Right lobe of liver (tissue), 6 donors: ENCODE measurements at regions not wholly inside any gene's neighbourhood (a gene's known extent, or its start where the extent isn't known, plus 50 kb on each side); places are given as distances from the start of the nearest gene placed in this dataset.
"Not testable (repeated sequence)": the region's sequence is repeated elsewhere in the genome, so short reads cannot be mapped to it uniquely, and the experiment has no call there.

Experiments used
- ATAC-seq, 4 donors: fragments of 200-7000 bp; cut with Tn5 transposase; one replicate each; pipeline ENCODE4 v1.9.1; 2020; ENCODE audit warnings: mild to moderate bottlenecking in 4 of 4, moderate library complexity in 4 of 4
- DNase-seq, 3 donors: peaks; one replicate each; pipeline ENCODE4 v3.0.0-alpha.2; 2020
- H3K27ac ChIP-seq, 3 donors: fragments of 200-600 bp; one replicate each; pipeline ENCODE4 v1.8.0; 2022
- H3K27me3 ChIP-seq, 2 donors: fragments of 200-600 bp; one replicate each; pipeline ENCODE4 v1.8.0; 2022
- H3K36me3 ChIP-seq, 4 donors: fragments of 200-600 bp; sonication (generic) in 1 of 4; one replicate each; pipeline versions ENCODE4 v1.5.1 to v1.8.0; 2017 to 2022; ENCODE audit warnings: control low read depth in 1 of 4
- H3K4me1 ChIP-seq, 4 donors: fragments of 200-600 bp; sonication (generic) in 1 of 4; one replicate each; pipeline versions ENCODE4 v1.5.1 to v1.8.0; 2017 to 2022; ENCODE audit warnings: control low read depth in 1 of 4
- H3K4me3 ChIP-seq, 3 donors: fragments of 200-600 bp; one replicate each; pipeline ENCODE4 v1.8.0; 2022
- H3K9me3 ChIP-seq, 4 donors: fragments of 200-600 bp; sonication (generic) in 1 of 4; one replicate each; pipeline versions ENCODE4 v1.5.1 to v1.8.0; 2017 to 2022; ENCODE audit warnings: control low read depth in 1 of 4
- CTCF ChIP-seq, 4 donors: fragments of 200-600 bp in 3 of 4; fragments of 450-650 bp in 1 of 4; IDR thresholded peaks; one replicate each; pipeline versions ENCODE4 v1.5.1 to v1.8.0; 2016 to 2022; ENCODE audit warnings: antibody characterized with exemption in 4 of 4, mild to moderate bottlenecking in 2 of 4
- POLR2A ChIP-seq: fragments of 450-650 bp; IDR thresholded peaks from one replicate; pipeline ENCODE4 v1.6.1; 2017; ENCODE audit warnings: antibody characterized with exemption, mild to moderate bottlenecking
- WGBS: methylation state at CpG from one replicate; pipeline ENCODE4 v1.1.6; 2018; ENCODE audit warnings: low coverage, low lambda C conversion rate; ENCODE audit not compliant: insufficient coverage; ENCODE audit errors: missing lambda C conversion rate; 5-methylcytosine and 5-hydroxymethylcytosine counted together
- intact Hi-C, 2 donors: fragments of 100-400 bp; cut with DNase I; formaldehyde crosslinking; loops; one replicate each; pipeline versions ENCODE4 v1.11.2 to v1.14.1; 2022
- donor health status: DM: no; HTN: yes; CAD: no.
- donor health status: DM: no; HTN: no; CAD: no.
- donor health status: DM: no; HTN: no; CAD: no.
- donor health status: DM: no; HTN: yes; CAD: no.
- donor health status: DM: no; HTN: yes; CAD: no.

- Histone ChIP-seq H3K27me3 (no peaks in the 10 kb centered on the region), H3K27ac (no peak overlapping the region), H3K9me3 (no peaks in the 10 kb centered on the region), H3K4me3 (no peak overlapping the region), H3K36me3 (no peaks in the 10 kb centered on the region), H3K4me1 (no peaks in the 10 kb centered on the region)
- 51% methylated on average over 4 of the region's 4 CpGs for WGBS
- ATAC-seq: no peak
- no peak for DNase-seq
- intact Hi-C loops: no loop called here
- TF ChIP-seq POLR2A (no peak), CTCF (IDR thresholded peaks at IDR 0.05) (no peak)
These were observed 476.8 kb upstream of the SMARCA2 start for GRCh38 chr9:1538301-1538700.

GRCh38 chr9:1539216-1539615 lies 475.9 kb upstream of the SMARCA2 start:
- no peaks in the 10 kb centered on the region for H3K27me3 ChIP-seq
- no peaks in the 10 kb centered on the region for H3K9me3 ChIP-seq
- DNase-seq (no peak), ATAC-seq (no peak)
- H3K4me3 ChIP-seq: no peak overlapping the region
- WGBS: 53% methylated on average over 2 of the region's 2 CpGs
- H3K4me1 ChIP-seq: no peaks in the 10 kb centered on the region
- intact Hi-C loops: no loop called here
- no peaks in the 10 kb centered on the region for H3K36me3 ChIP-seq
- H3K27ac ChIP-seq: no peak overlapping the region
- no peak for TF ChIP-seq CTCF (IDR thresholded peaks at IDR 0.05)
- TF ChIP-seq POLR2A: no peak

- Histone ChIP-seq H3K27me3 (no peaks in the 10 kb centered on the region), H3K4me1 (no peaks in the 10 kb centered on the region), H3K27ac (no peak overlapping the region), H3K4me3 (no peak overlapping the region), H3K9me3 (no peaks in the 10 kb centered on the region), H3K36me3 (no peaks in the 10 kb centered on the region)
- intact Hi-C loops: no loop called here
- ATAC-seq (no peak), DNase-seq (no peak)
- 6% methylated on average over 1 of the region's 1 CpG for WGBS
- TF ChIP-seq CTCF (IDR thresholded peaks at IDR 0.05) (no peak), POLR2A (no peak)
These were observed 464.5 kb upstream of the SMARCA2 start for GRCh38 chr9:1550636-1551035.

GRCh38 chr9:1554081-1555035 lies 460.8 kb upstream of the SMARCA2 start:
- no peak for ATAC-seq
- no peak for TF ChIP-seq CTCF (IDR thresholded peaks at IDR 0.05)
- TF ChIP-seq POLR2A: no peak

GRCh38 chr9:1558666-1559065 lies 456.5 kb upstream of the SMARCA2 start:
- H3K4me1 ChIP-seq, H3K9me3 ChIP-seq, DNase-seq, H3K36me3 ChIP-seq, ATAC-seq, H3K4me3 ChIP-seq, intact Hi-C loops, H3K27ac ChIP-seq, H3K27me3 ChIP-seq: not testable (repeated sequence)
- no CpG with 5 or more reads among the region's 10 CpGs for WGBS

More at GRCh38 chr9:1554081-1555035, 460.8 kb upstream of the SMARCA2 start:
- H3K27me3 ChIP-seq: no peaks in the 10 kb centered on the region
- WGBS: 40% methylated on average over 5 of the region's 5 CpGs
- H3K9me3 ChIP-seq: no peaks in the 10 kb centered on the region
- H3K4me3 ChIP-seq: no peak overlapping the region
- H3K36me3 ChIP-seq: no peaks in the 10 kb centered on the region
- no peak for DNase-seq
- no peaks in the 10 kb centered on the region for H3K4me1 ChIP-seq
- intact Hi-C loops: no loop called here
- H3K27ac ChIP-seq: no peak overlapping the region
